Adrenal gland (tissue), 5 donors: ENCODE measurements at regions not wholly inside any gene's neighbourhood (a gene's known extent, or its start where the extent isn't known, plus 50 kb on each side); places are given as distances from the start of the nearest gene placed in this dataset.

Source experiments
- CTCF ChIP-seq, 6 experiments: fragments of 450-650 bp in 4 of 6; fragments of 200-600 bp in 2 of 6; sonication (generic) in 1 of 6; IDR thresholded peaks; 1 replicate in 5 of 6; 2 replicates in 1 of 6; pipeline versions ENCODE4 v1.5.1 to v1.8.0; 2016 to 2021; ENCODE audit warnings: antibody characterized with exemption in 6 of 6, mild to moderate bottlenecking in 2 of 6, moderate library complexity in 1 of 6
- POLR2A ChIP-seq, 2 donors: fragments of 450-650 bp; IDR thresholded peaks; one replicate each; pipeline ENCODE4 v1.6.1; 2017; ENCODE audit warnings: antibody characterized with exemption in 2 of 2, mild to moderate bottlenecking in 2 of 2, moderate library complexity in 1 of 2
- donor health status: DM: no; HTN: no; CAD: no.

GRCh38 chr9:28853477-28853876 lies 1280.2 kb upstream of the C9orf72 start:
- TF ChIP-seq CTCF (IDR thresholded peaks at IDR 0.05) (no peak), POLR2A (IDR thresholded peaks at IDR 0.05) (no peak)
